ENCODE measurements at regions not wholly inside any gene's neighbourhood (a gene's known extent, or its start where the extent isn't known, plus 50 kb on each side); places are given as distances from the start of the nearest gene placed in this dataset.

GRCh38 chr4:122973465-122973864 lies 51.1 kb upstream of the NUDT6 start:
- Histone ChIP-seq H3K27me3 (replicated peaks in 1 of 2; ENCODE audit: control insufficient read depth in 2 of 2, extremely low read depth in 1 of 2, insufficient read depth in 2 of 2, low read length in 1 of 2) (no peaks in the 10 kb centered on the region), H3K4me1 (ENCODE audit: control insufficient read depth in 1 of 2, extremely low read depth in 1 of 2, insufficient read depth in 2 of 2, low read length in 2 of 2) (no peaks in the 10 kb centered on the region), H3K36me3 (ENCODE audit: control insufficient read depth in 2 of 2, extremely low read depth in 1 of 2, insufficient read depth in 1 of 2, low read length in 1 of 2) (peaks cover 7 to 10% of the 10 kb centered on the region in 2 donors), H3K9me3 (no peaks in the 10 kb centered on the region), H3K27ac (ENCODE audit: low read length) (no peak overlapping the region), H3K4me3 (ENCODE audit: control insufficient read depth in 1 of 2, extremely low read depth in 1 of 2, low read length in 1 of 2) (no peak overlapping the region)
- ChIA-PET POLR2A (no interaction called here), CTCF (no interaction called here)
- Mint-ChIP-seq H3K4me1 (peaks cover 0 to 4% (median 2%) of the 10 kb centered on the region in 3 donors), H3K4me3 (no peak overlapping the region), H3K27ac (no peak overlapping the region), H3K27me3 (no peaks in the 10 kb centered on the region), H3K9me3 (peaks cover 0 to 5% (median 0%) of the 10 kb centered on the region in 3 donors), H3K36me3 (peaks cover 39% of the 10 kb centered on the region)
- no peak for DNase-seq
- no peak for ATAC-seq (replicated peaks in 1 of 4)
- 87% methylated on average over 3 of the region's 3 CpGs for WGBS (ENCODE audit: insufficient coverage)

GRCh38 chr4:122976111-122976510 lies 53.7 kb upstream of the NUDT6 start:
- ATAC-seq (replicated peaks in 1 of 4) = no peak
- H3K36me3 Mint-ChIP-seq = peaks cover 54% of the 10 kb centered on the region
- no peak overlapping the region for H3K4me3 ChIP-seq (ENCODE audit: control insufficient read depth in 1 of 2, extremely low read depth in 1 of 2, low read length in 1 of 2)
- ChIA-PET POLR2A (no interaction called here), CTCF (no interaction called here)
- no peak for DNase-seq
- no peaks in the 10 kb centered on the region for H3K4me1 ChIP-seq (ENCODE audit: control insufficient read depth in 1 of 2, extremely low read depth in 1 of 2, insufficient read depth in 2 of 2, low read length in 2 of 2)
- no peak overlapping the region for H3K27ac ChIP-seq (ENCODE audit: low read length)
- no peak overlapping the region for H3K27ac Mint-ChIP-seq
- peaks cover 0 to 2% (median 0%) of the 10 kb centered on the region in 3 donors for H3K4me1 Mint-ChIP-seq
- no CpG with 5 or more reads among the region's 2 CpGs for WGBS (ENCODE audit: insufficient coverage)
- peaks cover 0 to 8% (median 0%) of the 10 kb centered on the region in 3 donors for H3K9me3 Mint-ChIP-seq
- no peaks in the 10 kb centered on the region for H3K27me3 Mint-ChIP-seq
- H3K9me3 ChIP-seq = no peaks in the 10 kb centered on the region
- H3K36me3 ChIP-seq (ENCODE audit: control insufficient read depth in 2 of 2, extremely low read depth in 1 of 2, insufficient read depth in 1 of 2, low read length in 1 of 2) = peaks cover 11 to 17% of the 10 kb centered on the region in 2 donors
- H3K27me3 ChIP-seq (replicated peaks in 1 of 2; ENCODE audit: control insufficient read depth in 2 of 2, extremely low read depth in 1 of 2, insufficient read depth in 2 of 2, low read length in 1 of 2) = no peaks in the 10 kb centered on the region
- H3K4me3 Mint-ChIP-seq = no peak overlapping the region

GRCh38 chr4:122977103-122977502 lies 54.7 kb upstream of the NUDT6 start:
- ATAC-seq (replicated peaks in 1 of 4) (no peak), DNase-seq (no peak)
- Mint-ChIP-seq H3K36me3 (peaks cover 61% of the 10 kb centered on the region), H3K4me3 (no peak overlapping the region), H3K4me1 (no peaks in the 10 kb centered on the region), H3K27ac (no peak overlapping the region), H3K9me3 (peaks cover 0 to 8% (median 0%) of the 10 kb centered on the region in 3 donors), H3K27me3 (no peaks in the 10 kb centered on the region)
- no peak overlapping the region for H3K4me3 ChIP-seq (ENCODE audit: control insufficient read depth in 1 of 2, extremely low read depth in 1 of 2, low read length in 1 of 2)
- CTCF ChIA-PET = no interaction called here
- POLR2A ChIA-PET = no interaction called here
- H3K4me1 ChIP-seq (ENCODE audit: control insufficient read depth in 1 of 2, extremely low read depth in 1 of 2, insufficient read depth in 2 of 2, low read length in 2 of 2) = no peaks in the 10 kb centered on the region
- H3K9me3 ChIP-seq = peaks cover 2% of the 10 kb centered on the region
- no peak overlapping the region for H3K27ac ChIP-seq (ENCODE audit: low read length)
- 94% methylated on average over 8 of the region's 9 CpGs for WGBS (ENCODE audit: insufficient coverage)
- H3K36me3 ChIP-seq (ENCODE audit: control insufficient read depth in 2 of 2, extremely low read depth in 1 of 2, insufficient read depth in 1 of 2, low read length in 1 of 2) = peaks cover 11 to 17% of the 10 kb centered on the region in 2 donors
- H3K27me3 ChIP-seq (replicated peaks in 1 of 2; ENCODE audit: control insufficient read depth in 2 of 2, extremely low read depth in 1 of 2, insufficient read depth in 2 of 2, low read length in 1 of 2) = no peaks in the 10 kb centered on the region

- Mint-ChIP-seq H3K27me3 (no peaks in the 10 kb centered on the region), H3K9me3 (peaks cover 0 to 8% (median 0%) of the 10 kb centered on the region in 3 donors), H3K36me3 (peaks cover 65% of the 10 kb centered on the region), H3K27ac (no peak overlapping the region), H3K4me3 (no peak overlapping the region), H3K4me1 (no peaks in the 10 kb centered on the region)
- H3K27ac ChIP-seq (ENCODE audit: low read length) = no peak overlapping the region
- H3K27me3 ChIP-seq (replicated peaks in 1 of 2; ENCODE audit: control insufficient read depth in 2 of 2, extremely low read depth in 1 of 2, insufficient read depth in 2 of 2, low read length in 1 of 2) = no peaks in the 10 kb centered on the region
- ChIA-PET POLR2A (interaction anchor here in 1 of 2 donors (1.0 kb wide), 1 partner anchor 10 kb away, joined by 3 read pairs; no protein-coding TSS in a partner anchor), CTCF (interaction anchor here in 1 of 2 donors (0.6 kb wide), 1 partner anchor 472 kb away, joined by 3 read pairs; no protein-coding TSS in a partner anchor)
- 96% methylated on average over 4 of the region's 5 CpGs for WGBS (ENCODE audit: insufficient coverage)
- DNase-seq = no peak
- peaks cover 11 to 17% of the 10 kb centered on the region in 2 donors for H3K36me3 ChIP-seq (ENCODE audit: control insufficient read depth in 2 of 2, extremely low read depth in 1 of 2, insufficient read depth in 1 of 2, low read length in 1 of 2)
- H3K9me3 ChIP-seq = peaks cover 2% of the 10 kb centered on the region
- ATAC-seq (replicated peaks in 1 of 4) = no peak
- H3K4me1 ChIP-seq (ENCODE audit: control insufficient read depth in 1 of 2, extremely low read depth in 1 of 2, insufficient read depth in 2 of 2, low read length in 2 of 2) = no peaks in the 10 kb centered on the region
- H3K4me3 ChIP-seq (ENCODE audit: control insufficient read depth in 1 of 2, extremely low read depth in 1 of 2, low read length in 1 of 2) = no peak overlapping the region
Observed at GRCh38 chr4:122978109-122978508, 55.7 kb upstream of the NUDT6 start.

GRCh38 chr4:122978789-122979188 lies 56.4 kb upstream of the NUDT6 start:
- no peak for DNase-seq
- CTCF ChIA-PET = no interaction called here
- Histone ChIP-seq H3K36me3 (ENCODE audit: control insufficient read depth in 2 of 2, extremely low read depth in 1 of 2, insufficient read depth in 1 of 2, low read length in 1 of 2) (peaks cover 11 to 19% of the 10 kb centered on the region in 2 donors), H3K9me3 (peaks cover 2% of the 10 kb centered on the region), H3K27ac (ENCODE audit: low read length) (no peak overlapping the region), H3K4me3 (ENCODE audit: control insufficient read depth in 1 of 2, extremely low read depth in 1 of 2, low read length in 1 of 2) (no peak overlapping the region), H3K4me1 (ENCODE audit: control insufficient read depth in 1 of 2, extremely low read depth in 1 of 2, insufficient read depth in 2 of 2, low read length in 2 of 2) (no peaks in the 10 kb centered on the region), H3K27me3 (replicated peaks in 1 of 2; ENCODE audit: control insufficient read depth in 2 of 2, extremely low read depth in 1 of 2, insufficient read depth in 2 of 2, low read length in 1 of 2) (no peaks in the 10 kb centered on the region)
- Mint-ChIP-seq H3K4me3 (no peak overlapping the region), H3K36me3 (peaks cover 66% of the 10 kb centered on the region), H3K27me3 (no peaks in the 10 kb centered on the region), H3K4me1 (peaks cover 0 to 5% (median 0%) of the 10 kb centered on the region in 3 donors), H3K27ac (no peak overlapping the region), H3K9me3 (peaks cover 0 to 11% (median 4%) of the 10 kb centered on the region in 3 donors)
- 100% methylated on average over 2 of the region's 5 CpGs for WGBS (ENCODE audit: insufficient coverage)
- POLR2A ChIA-PET = no interaction called here
- ATAC-seq (replicated peaks in 1 of 4) = no peak

- ATAC-seq (replicated peaks in 1 of 4) (no peak), DNase-seq (no peak)
- H3K4me3 Mint-ChIP-seq = no peak overlapping the region
- Histone ChIP-seq H3K27me3 (replicated peaks in 1 of 2; ENCODE audit: control insufficient read depth in 2 of 2, extremely low read depth in 1 of 2, insufficient read depth in 2 of 2, low read length in 1 of 2) (no peaks in the 10 kb centered on the region), H3K4me1 (ENCODE audit: control insufficient read depth in 1 of 2, extremely low read depth in 1 of 2, insufficient read depth in 2 of 2, low read length in 2 of 2) (no peaks in the 10 kb centered on the region), H3K27ac (ENCODE audit: low read length) (no peak overlapping the region), H3K36me3 (ENCODE audit: control insufficient read depth in 2 of 2, extremely low read depth in 1 of 2, insufficient read depth in 1 of 2, low read length in 1 of 2) (peaks cover 5 to 23% of the 10 kb centered on the region in 2 donors), H3K4me3 (ENCODE audit: control insufficient read depth in 1 of 2, extremely low read depth in 1 of 2, low read length in 1 of 2) (no peak overlapping the region), H3K9me3 (peaks cover 2% of the 10 kb centered on the region)
- CTCF ChIA-PET = interaction anchor here in 1 of 2 donors (0.6 kb wide), 1 partner anchor 216 kb away, joined by 3 read pairs; no protein-coding TSS in a partner anchor
- H3K27me3 Mint-ChIP-seq = no peaks in the 10 kb centered on the region
- POLR2A ChIA-PET = interaction anchor here in 1 of 2 donors (0.6 kb wide), 1 partner anchor 12 kb away, joined by 3 read pairs; no protein-coding TSS in a partner anchor
- H3K4me1 Mint-ChIP-seq = peaks cover 0 to 13% (median 0%) of the 10 kb centered on the region in 3 donors
- H3K36me3 Mint-ChIP-seq = peaks cover 72% of the 10 kb centered on the region
- no peak overlapping the region for H3K27ac Mint-ChIP-seq
- peaks cover 4 to 13% (median 7%) of the 10 kb centered on the region in 3 donors for H3K9me3 Mint-ChIP-seq
Observed at GRCh38 chr4:122980860-122981259, 58.5 kb upstream of the NUDT6 start.

Measured in T-cell (primary cell).